ENCODE measurements at regions not wholly inside any gene's neighbourhood (a gene's known extent, or its start where the extent isn't known, plus 50 kb on each side); places are given as distances from the start of the nearest gene placed in this dataset.
"Not testable (repeated sequence)": the region's sequence is repeated elsewhere in the genome, so short reads cannot be mapped to it uniquely, and the experiment has no call there.

DNA sequence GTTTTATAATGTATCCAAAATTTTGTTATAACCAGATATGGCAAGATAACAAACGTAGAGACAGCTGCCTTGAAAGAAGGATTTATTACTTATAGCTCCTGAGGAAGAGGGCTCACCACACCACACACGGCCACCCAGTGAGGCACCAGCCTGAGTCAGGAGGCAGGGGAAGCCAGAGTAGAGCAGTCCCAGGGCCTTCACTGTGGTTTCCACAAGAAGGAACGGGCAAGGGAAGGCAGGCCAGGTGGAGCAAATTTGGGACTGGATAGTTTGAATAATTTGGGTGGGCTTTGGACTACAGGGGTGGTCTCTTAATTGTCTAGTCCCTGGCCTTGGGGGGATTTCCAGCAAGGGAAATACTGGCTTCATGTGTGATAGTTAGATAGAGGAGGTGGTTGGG is 72.5 kb downstream of the RRAGC start:
- DNase-seq, result no peak

DNA sequence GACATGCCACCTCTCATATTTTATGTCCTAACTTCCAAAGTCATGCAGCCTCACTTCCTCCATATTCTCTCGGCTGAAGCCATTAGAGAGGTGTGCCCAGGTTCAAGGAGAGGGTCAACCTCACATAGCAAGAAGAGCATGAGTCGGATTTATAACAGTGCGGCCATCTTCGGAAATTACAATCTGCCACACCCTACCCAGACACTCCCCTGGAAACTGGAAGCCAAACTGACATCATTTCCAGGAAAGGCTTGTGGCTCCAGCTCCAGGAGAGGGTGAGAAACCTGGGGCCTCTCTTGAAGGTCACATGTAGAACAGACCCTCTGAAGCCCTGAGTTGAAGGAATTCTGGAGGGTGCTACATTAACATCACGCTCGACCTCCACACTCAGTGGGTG is 73.5 kb downstream of the RRAGC start:
- no peak for DNase-seq

- peak; percentile 11 for DNase-seq
These were observed 74.1 kb downstream of the RRAGC start for GRCh38 chr1:38785285-38786039.

- peak; percentile 31 for DNase-seq
These were observed 74.9 kb downstream of the RRAGC start for GRCh38 chr1:38784452-38785284.

DNA sequence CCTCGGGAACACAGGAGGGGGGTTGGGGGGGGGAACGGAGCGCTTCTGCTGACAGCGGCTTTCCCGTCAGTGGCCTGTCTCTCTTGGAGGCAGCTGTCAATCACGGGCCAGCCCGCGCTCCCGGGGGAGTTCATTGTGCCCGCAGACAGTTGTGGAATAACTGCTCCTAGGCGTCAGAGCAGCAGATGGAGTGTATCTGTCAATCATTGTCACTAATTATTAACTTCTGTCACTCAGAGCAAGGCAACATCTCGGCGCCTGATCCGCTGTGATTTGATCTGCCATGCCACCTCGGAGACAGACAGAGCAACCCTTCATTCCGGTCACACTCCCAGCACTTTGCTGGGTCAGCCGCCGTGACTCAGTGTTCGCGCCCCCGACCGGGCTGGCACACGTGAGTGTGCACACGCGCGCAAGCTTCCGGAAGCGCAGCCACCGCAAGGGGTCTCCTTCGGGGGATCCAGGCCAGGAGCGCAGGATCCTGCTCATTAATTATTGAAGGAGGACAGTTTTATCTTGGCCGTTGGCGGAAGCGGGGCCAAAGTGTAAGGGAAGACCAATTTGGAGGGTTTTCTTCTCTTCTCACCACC is 75.8 kb downstream of the RRAGC start:
- peak; percentile 78 for DNase-seq

DNA sequence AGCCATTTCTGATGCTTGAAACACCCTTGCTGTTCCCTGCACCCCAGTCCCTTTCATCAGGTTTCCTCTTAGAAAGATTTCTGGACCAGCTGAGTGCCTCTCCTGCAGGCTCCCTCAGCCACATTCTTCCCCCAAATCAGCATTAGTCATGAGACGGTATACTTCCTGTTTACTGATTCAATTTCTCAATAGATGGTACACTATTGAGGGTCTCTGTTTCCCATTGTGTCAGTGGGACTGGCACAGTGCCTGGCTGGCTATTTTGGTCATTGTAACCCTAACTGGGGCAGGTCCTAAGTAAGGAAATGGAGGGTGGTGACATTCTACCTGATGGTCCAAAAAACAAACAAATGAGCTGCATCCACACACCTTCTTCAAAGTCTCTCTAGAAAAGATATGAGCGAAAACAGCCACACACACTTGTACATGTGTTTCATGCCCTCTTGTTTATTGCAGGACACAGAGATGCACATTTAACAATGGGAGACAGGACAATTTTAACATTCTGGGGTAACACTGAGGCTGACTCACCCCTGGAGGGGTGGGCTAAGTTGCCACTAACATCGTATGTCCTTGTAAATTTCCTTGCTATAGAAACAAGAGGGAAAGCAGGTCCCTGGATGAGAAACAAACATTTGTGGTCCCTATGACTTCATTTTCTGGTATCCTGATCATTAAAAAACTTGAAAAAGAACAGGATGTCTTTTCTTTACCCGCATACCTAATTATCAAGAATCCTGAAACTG is 77.5 kb downstream of the RRAGC start:
- DNase-seq, result no peak

DNA sequence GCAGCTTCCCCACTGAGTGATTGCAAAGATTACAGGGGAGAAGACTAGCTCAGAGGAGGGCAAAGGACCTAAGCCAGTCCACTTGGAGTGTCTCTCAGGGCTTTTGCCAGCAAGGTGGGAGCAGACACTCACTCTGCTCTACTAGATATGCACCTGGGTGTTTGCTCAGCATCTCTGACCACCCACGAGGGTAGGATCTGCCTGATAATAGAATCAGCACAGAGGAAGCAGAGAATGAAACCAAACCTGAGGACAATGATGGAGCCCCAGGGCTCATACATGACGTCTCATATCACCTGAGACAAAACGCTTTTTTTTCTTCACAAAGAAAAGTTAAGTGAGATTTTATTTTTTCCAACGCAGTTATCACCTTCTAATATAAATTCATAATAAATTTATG is 79.4 kb downstream of the RRAGC start:
- no peak for DNase-seq

- DNase-seq, result no peak
These were observed 80.1 kb downstream of the RRAGC start for GRCh38 chr1:38779491-38779890.

- no peak for DNase-seq
These were observed 81.1 kb downstream of the RRAGC start for GRCh38 chr1:38778521-38778920.

- no peak for DNase-seq
These were observed 81.5 kb downstream of the RRAGC start for GRCh38 chr1:38778051-38778450.

DNA sequence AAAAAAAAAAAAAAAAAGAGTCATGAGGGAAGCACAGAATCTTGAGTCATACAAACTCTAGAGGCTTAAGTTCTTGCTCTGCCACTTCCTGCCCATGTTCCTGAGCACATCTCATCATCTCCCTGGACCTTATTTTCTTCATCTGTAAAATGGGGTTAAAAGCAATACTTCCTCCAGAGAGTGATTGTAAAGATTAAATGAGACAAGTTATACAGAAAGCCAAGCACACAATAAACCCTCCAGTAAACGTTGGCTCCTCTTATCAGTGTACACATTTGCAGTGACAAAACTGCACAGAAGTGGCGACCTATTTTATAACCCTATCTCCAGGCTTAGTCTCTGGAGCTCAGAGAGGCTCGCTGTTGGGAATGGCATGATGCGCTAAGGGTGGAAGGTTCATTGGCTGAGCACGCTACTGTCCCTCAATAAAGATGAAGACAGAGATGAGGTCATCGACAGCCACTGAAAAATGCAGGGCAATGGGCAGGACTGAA is 82.1 kb downstream of the RRAGC start:
- no peak for DNase-seq

DNA sequence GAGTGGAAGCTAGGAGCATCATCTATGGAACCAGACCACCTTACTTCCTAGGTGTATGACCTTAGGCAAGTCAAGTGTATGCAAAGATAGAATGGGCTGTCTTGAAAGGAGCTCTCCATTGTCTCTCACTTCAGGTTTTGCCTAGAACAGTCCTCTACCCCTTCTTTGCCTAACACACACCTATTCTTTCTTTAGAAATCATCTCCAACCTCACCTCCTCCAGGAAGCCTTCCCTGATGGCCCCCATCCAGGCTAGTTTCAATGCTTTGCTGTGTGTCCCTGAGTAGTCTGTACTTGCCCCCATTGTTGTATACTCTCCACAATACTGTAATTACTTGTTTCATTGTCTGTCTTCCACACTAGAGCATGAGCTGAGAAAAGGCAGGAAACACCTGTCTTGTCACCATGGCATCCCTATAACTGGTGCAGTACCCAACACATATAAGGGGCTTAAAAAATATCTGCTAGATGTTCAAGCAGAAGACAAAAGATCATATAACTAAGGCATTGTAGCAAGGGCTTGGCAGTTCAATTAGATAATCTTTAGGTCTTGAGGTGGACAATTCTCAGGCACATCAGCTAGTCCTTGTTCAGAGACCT is 83.0 kb downstream of the RRAGC start:
- no peak for DNase-seq

GRCh38 chr1:38775175-38775845 is 84.3 kb downstream of the RRAGC start:
- DNase-seq, result no peak

DNA sequence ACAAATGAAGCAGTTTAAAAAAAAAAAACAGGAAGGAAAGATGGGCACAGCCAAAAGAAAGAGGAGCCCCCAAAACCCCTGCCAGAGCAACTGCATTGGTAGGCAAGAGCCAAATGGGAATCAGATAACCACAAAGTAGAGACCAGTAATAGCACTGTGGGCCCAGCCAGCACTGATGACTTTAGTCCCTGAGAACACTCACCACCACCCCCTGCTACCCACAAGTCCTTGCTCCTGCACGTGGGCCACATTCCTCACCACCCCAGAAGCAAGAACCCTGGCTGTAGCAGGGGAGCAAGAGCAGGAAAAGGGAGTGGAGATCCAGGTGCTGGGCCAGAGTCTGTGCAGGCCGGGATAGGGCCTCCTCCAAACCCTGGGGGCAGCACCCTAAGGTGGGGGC is 86.1 kb downstream of the RRAGC start:
- no peak for DNase-seq

DNA sequence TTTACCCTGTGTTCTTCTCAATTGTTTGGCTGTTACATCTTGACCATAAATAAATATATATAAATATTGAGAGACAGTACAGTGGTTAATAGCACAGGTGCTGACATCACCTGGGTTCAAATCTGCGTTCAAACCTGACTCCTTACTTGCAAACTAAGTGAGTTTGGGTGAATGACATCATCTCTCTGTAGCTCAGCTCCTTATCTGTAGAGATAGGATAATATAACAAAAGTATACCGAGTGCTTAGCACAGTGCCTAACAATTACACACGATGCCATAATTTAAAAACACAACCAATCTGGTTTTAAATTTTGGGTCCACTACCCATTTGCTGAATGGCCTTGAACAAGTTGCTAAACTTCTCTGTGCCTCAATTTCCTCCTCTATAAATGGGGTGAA is 86.6 kb downstream of the RRAGC start:
- DNase-seq, result no peak

DNA sequence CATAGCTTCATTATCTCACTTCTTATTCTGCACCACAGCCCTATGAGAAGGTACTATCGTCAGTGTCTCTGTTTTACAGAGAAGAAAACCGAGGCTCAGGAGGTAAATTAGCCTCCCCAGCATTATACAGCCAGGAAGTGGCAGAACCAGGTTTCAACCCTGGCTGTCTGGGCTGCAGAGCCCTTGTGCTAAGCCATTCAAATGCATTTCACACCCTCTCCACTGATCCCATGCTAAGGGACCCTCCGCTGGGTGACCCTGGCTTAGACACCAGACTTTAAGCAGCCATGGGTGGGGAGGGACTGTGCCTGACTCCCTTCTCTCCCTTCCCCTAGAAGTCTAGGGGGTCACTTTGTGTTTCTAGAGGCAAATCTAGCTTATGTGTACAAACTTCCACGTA is 87.5 kb downstream of the RRAGC start:
- no peak for DNase-seq

GRCh38 chr1:38770516-38771173 is 88.9 kb downstream of the RRAGC start:
- not testable (repeated sequence) for DNase-seq

- no peak for DNase-seq
These were observed 93.4 kb downstream of the RRAGC start for GRCh38 chr1:38766125-38766524.

GRCh38 chr1:38763121-38763520 is 96.5 kb downstream of the RRAGC start:
- DNase-seq, result no peak

DNA sequence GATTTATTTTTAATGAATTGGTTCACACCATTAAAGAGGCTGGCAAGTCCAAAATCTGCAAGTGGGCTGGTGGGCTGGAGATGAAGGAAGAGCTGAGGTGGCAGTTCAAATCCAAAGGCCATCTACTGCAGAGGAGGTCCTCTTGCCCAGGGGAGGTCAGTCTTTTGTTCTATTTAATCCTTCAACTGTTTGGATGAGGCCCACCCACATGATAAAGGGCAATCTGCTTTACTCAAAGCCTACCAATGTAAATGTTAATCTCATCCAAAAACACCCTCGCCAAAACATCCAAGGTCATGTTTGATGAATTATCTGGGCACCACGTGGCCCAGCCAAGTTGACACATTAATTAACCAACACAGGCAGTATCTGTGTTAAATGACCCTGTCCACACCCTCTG is 99.0 kb downstream of the RRAGC start:
- DNase-seq, result no peak

- no peak for DNase-seq
These were observed 100.8 kb downstream of the RRAGC start for GRCh38 chr1:38758820-38759219.

All from NCI-H2171 (cell line).